ENCODE measurements at regions not wholly inside any gene's neighbourhood (a gene's known extent, or its start where the extent isn't known, plus 50 kb on each side); places are given as distances from the start of the nearest gene placed in this dataset.

DNA sequence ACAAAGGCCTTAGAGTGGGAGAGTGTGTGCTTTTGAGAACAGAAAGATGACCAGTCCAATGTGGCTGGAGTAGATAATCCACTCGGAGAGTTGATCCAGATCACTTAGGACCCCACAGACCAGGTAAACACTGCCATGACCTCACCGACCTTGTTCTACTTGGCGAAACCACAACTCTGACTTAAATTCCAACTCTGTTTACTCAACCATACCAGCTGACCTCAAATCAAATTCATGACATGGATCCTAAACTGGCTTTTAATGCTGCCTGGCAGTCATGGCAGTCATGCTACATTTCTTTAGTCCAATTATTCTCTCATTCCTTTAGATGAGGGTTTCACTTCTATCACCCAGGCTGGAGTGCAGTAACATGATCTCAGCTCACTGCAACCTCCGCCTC is 347.1 kb upstream of the FAM98A start:
- H3K36me3 ChIP-seq (ENCODE audit: control insufficient read depth in 2 of 4, insufficient read depth in 4 of 4, low read length in 3 of 4): no peaks in the 10 kb centered on the region
- TF ChIP-seq KDM4A (IDR thresholded peaks at IDR 0.05; ENCODE audit: low read depth, low read length, severe bottlenecking): no peak
- no peak for TF ChIP-seq CHD1 (IDR thresholded peaks at IDR 0.05; ENCODE audit: low read depth, low read length)
- TF ChIP-seq SUZ12 (IDR thresholded peaks at IDR 0.05; ENCODE audit: low read length): no peak
- TF ChIP-seq POLR2A (IDR thresholded peaks at IDR 0.05; ENCODE audit: control extremely low read depth in 1 of 2, low read depth in 2 of 2, low read length in 2 of 2): no peak
- TF ChIP-seq CBX5 (IDR thresholded peaks at IDR 0.05; ENCODE audit: low read depth, low read length): no peak

More for the DNA sequence above, 347.1 kb upstream of the FAM98A start:
- ChIA-PET CTCF (ENCODE audit: partially characterized antibody) (no interaction called here), POLR2A (ENCODE audit: partially characterized antibody) (no interaction called here)
- no peak for DNase-seq (ENCODE audit: low read depth in 1 of 2, low spot score in 2 of 2)
- FAIRE-seq: no peak
- H2BK20ac ChIP-seq (ENCODE audit: low read length): no peak overlapping the region
- no peak overlapping the region for H4K8ac ChIP-seq (ENCODE audit: extremely low read depth, insufficient read depth, low read length)
- H3K27me3 ChIP-seq (replicated peaks in 1 of 4; ENCODE audit: control insufficient read depth in 3 of 4, extremely low read depth in 1 of 4, insufficient read depth in 3 of 4, low read length in 3 of 4): no peaks in the 10 kb centered on the region
- H3K23me2 ChIP-seq (ENCODE audit: low read depth, low read length): no peaks in the 10 kb centered on the region
- no peak overlapping the region for H4K5ac ChIP-seq (ENCODE audit: insufficient read length, low read depth, low read length)
- H3K79me1 ChIP-seq (ENCODE audit: low read depth, low read length): no peaks in the 10 kb centered on the region
- H4K91ac ChIP-seq (replicated peaks; ENCODE audit: insufficient read length, low read length): no peak overlapping the region
- no peaks in the 10 kb centered on the region for H3K4me1 ChIP-seq (replicated peaks in 1 of 4; ENCODE audit: control insufficient read depth in 3 of 4, insufficient read depth in 4 of 4, low read length in 3 of 4)
- no peak overlapping the region for H3K4ac ChIP-seq (replicated peaks; ENCODE audit: insufficient read length, low read depth, low read length)
- H3K18ac ChIP-seq (ENCODE audit: extremely low read depth, low read length): no peak overlapping the region
- no peak overlapping the region for H3K56ac ChIP-seq (replicated peaks; ENCODE audit: insufficient read length, low read depth, low read length)
- no peak overlapping the region for H2BK12ac ChIP-seq (ENCODE audit: low read depth, low read length)
- no peak overlapping the region for H3K14ac ChIP-seq (ENCODE audit: insufficient read length)
- no peak overlapping the region for H2BK15ac ChIP-seq (ENCODE audit: low read length)
- H3K23ac ChIP-seq (ENCODE audit: insufficient read length): no peak overlapping the region
- H3K4me3 ChIP-seq (ENCODE audit: extremely low read depth in 1 of 4, insufficient read depth in 2 of 4, low read depth in 3 of 4, low read length in 4 of 4): no peak overlapping the region
- H3K4me2 ChIP-seq (ENCODE audit: insufficient read depth in 1 of 2, low read depth in 2 of 2, low read length in 2 of 2): no peak overlapping the region
- 88% methylated on average over 4 of the region's 4 CpGs; no CpG with 5 or more reads in 1 of the 2 experiments for WGBS, 2 experiments (ENCODE audit: extremely low coverage in 1 of 2, insufficient coverage in 1 of 2, insufficient read length in 1 of 2, insufficient replicate concordance in 2 of 2, low coverage in 1 of 2, low lambda C conversion rate in 2 of 2, missing lambda C conversion rate in 1 of 2)
- H3K79me2 ChIP-seq (ENCODE audit: control insufficient read depth in 1 of 2, insufficient read depth in 2 of 2, low read length in 2 of 2): no peaks in the 10 kb centered on the region
- no peaks in the 10 kb centered on the region for H3K9me3 ChIP-seq (ENCODE audit: insufficient read depth in 2 of 2, low read depth in 1 of 2, low read length in 1 of 2)
- H2BK120ac ChIP-seq (replicated peaks; ENCODE audit: low read depth, low read length): no peak overlapping the region
- no peak overlapping the region for H3K27ac ChIP-seq (ENCODE audit: low read depth, low read length)
- H4K20me1 ChIP-seq (replicated peaks in 1 of 2; ENCODE audit: control insufficient read depth in 1 of 2, insufficient read depth in 2 of 2, low read length in 2 of 2): no peaks in the 10 kb centered on the region
- no peak overlapping the region; the same call in 1 of the 2 replicates for H2AFZ ChIP-seq (ENCODE audit: low read length)
- no peak overlapping the region for H3K9ac ChIP-seq (replicated peaks in 1 of 4; ENCODE audit: extremely low read depth in 1 of 4, low read depth in 3 of 4, low read length in 3 of 4)
- no peak overlapping the region for H2AK5ac ChIP-seq (ENCODE audit: low read depth, low read length)
- H2BK5ac ChIP-seq (ENCODE audit: low read depth, low read length): no peak overlapping the region

Data from H1 (cell line).